ENCODE measurements at regions not wholly inside any gene's neighbourhood (a gene's known extent, or its start where the extent isn't known, plus 50 kb on each side); places are given as distances from the start of the nearest gene placed in this dataset.

- TF ChIP-seq CTCF (conservative IDR thresholded peaks at IDR 0.05; ENCODE audit: low read length) (no peak), EZH2phosphoT487 (IDR thresholded peaks at IDR 0.05; ENCODE audit: borderline replicate concordance, low read depth, low read length) (no peak)
These were observed 306.6 kb upstream of the ARRDC4 start for GRCh38 chr15:97653896-97654295.
